DMS53 treated with DMSO at 0.1 percent for 48 hours (cell line): ENCODE measurements at regions not wholly inside any gene's neighbourhood (a gene's known extent, or its start where the extent isn't known, plus 50 kb on each side); places are given as distances from the start of the nearest gene placed in this dataset.

Experiments
- DNase-seq: peaks from one replicate; lab custom pipeline; 2025; ENCODE audit not compliant: unreplicated experiment; lab: John Stamatoyannopoulos, UW

GRCh38 chr1:39107341-39108290 lies 81.5 kb downstream of the NDUFS5 start:
- no peak for DNase-seq

GRCh38 chr1:39109644-39110043 lies 83.5 kb downstream of the NDUFS5 start:
- no peak for DNase-seq

GRCh38 chr1:39110325-39110851 lies 84.2 kb downstream of the NDUFS5 start:
- DNase-seq = no peak

GRCh38 chr1:39110882-39111281 lies 84.7 kb downstream of the NDUFS5 start:
- no peak for DNase-seq

GRCh38 chr1:39113109-39113743 lies 87.1 kb downstream of the NDUFS5 start:
- no peak for DNase-seq

GRCh38 chr1:39115271-39116110 lies 89.0 kb upstream of the MACF1 start:
- no peak for DNase-seq

- no peak for DNase-seq
Measured at GRCh38 chr1:39116116-39116607, 88.3 kb upstream of the MACF1 start.

- no peak for DNase-seq
Measured at GRCh38 chr1:39116860-39117728, 87.4 kb upstream of the MACF1 start.

GRCh38 chr1:39117899-39118450 lies 86.5 kb upstream of the MACF1 start:
- DNase-seq = no peak

GRCh38 chr1:39122056-39122455 lies 82.4 kb upstream of the MACF1 start:
- DNase-seq = no peak

- DNase-seq = no peak
Measured at GRCh38 chr1:39124282-39124681, 80.2 kb upstream of the MACF1 start.

GRCh38 chr1:39127513-39127912 lies 77.0 kb upstream of the MACF1 start:
- DNase-seq = no peak

GRCh38 chr1:39128126-39128525 lies 76.4 kb upstream of the MACF1 start:
- no peak for DNase-seq

GRCh38 chr1:39128959-39129358 lies 75.5 kb upstream of the MACF1 start:
- DNase-seq = peak; percentile 83

GRCh38 chr1:39129514-39129913 lies 75.0 kb upstream of the MACF1 start:
- DNase-seq = no peak

GRCh38 chr1:39130325-39130724 lies 74.2 kb upstream of the MACF1 start:
- no peak for DNase-seq

- no peak for DNase-seq
Measured at GRCh38 chr1:39131940-39132339, 72.6 kb upstream of the MACF1 start.

- DNase-seq = peak; percentile 93
Measured at GRCh38 chr1:39132505-39133339, 71.8 kb upstream of the MACF1 start.

GRCh38 chr1:39133340-39133684 lies 71.2 kb upstream of the MACF1 start:
- no peak for DNase-seq
